ENCODE measurements at regions not wholly inside any gene's neighbourhood (a gene's known extent, or its start where the extent isn't known, plus 50 kb on each side); places are given as distances from the start of the nearest gene placed in this dataset.

- Mint-ChIP-seq H3K27ac (peak overlapping the region; percentile 93 to 96), H3K36me3 (ENCODE audit: insufficient read depth) (peaks cover 87% of the 10 kb centered on the region), H3K9me3 (no peaks in the 10 kb centered on the region), H3K27me3 (no peaks in the 10 kb centered on the region), H3K4me3 (peak overlapping the region in 1 of 2 donors; percentile 27), H3K4me1 (ENCODE audit: low read depth in 2 of 2) (peaks cover 44 to 56% of the 10 kb centered on the region in 2 donors)
- ATAC-seq (replicated peaks), result no peak
- DNase-seq, result no peak
Observed at GRCh38 chr7:130962109-130962508, 228.1 kb upstream of the KLF14 start.

GRCh38 chr7:130963339-130963738, 229.3 kb upstream of the KLF14 start:
- ATAC-seq (replicated peaks) (no peak), DNase-seq (no peak)
- H3K4me1 Mint-ChIP-seq (ENCODE audit: low read depth in 2 of 2), result peaks cover 40 to 55% of the 10 kb centered on the region in 2 donors
- H3K27me3 Mint-ChIP-seq, result no peaks in the 10 kb centered on the region
- H3K36me3 Mint-ChIP-seq (ENCODE audit: insufficient read depth), result peaks cover 89% of the 10 kb centered on the region
- peak overlapping the region; percentile 23 to 96 for H3K27ac Mint-ChIP-seq
- H3K9me3 Mint-ChIP-seq, result no peaks in the 10 kb centered on the region
- no peak overlapping the region for H3K4me3 Mint-ChIP-seq

- DNase-seq, result no peak
- no peaks in the 10 kb centered on the region for H3K27me3 Mint-ChIP-seq
- no peaks in the 10 kb centered on the region for H3K9me3 Mint-ChIP-seq
- H3K36me3 Mint-ChIP-seq (ENCODE audit: insufficient read depth), result peaks cover 76% of the 10 kb centered on the region
- H3K27ac Mint-ChIP-seq, result peak overlapping the region in 1 of 2 donors; percentile 86
- no peak overlapping the region for H3K4me3 Mint-ChIP-seq
- peaks cover 35 to 56% of the 10 kb centered on the region in 2 donors for H3K4me1 Mint-ChIP-seq (ENCODE audit: low read depth in 2 of 2)
- no peak for ATAC-seq (replicated peaks)
Observed at GRCh38 chr7:130965515-130965914, 231.5 kb upstream of the KLF14 start.

GRCh38 chr7:130966246-130967009, 232.4 kb upstream of the KLF14 start:
- peak overlapping the region in 1 of 2 donors; percentile 42 for H3K4me3 Mint-ChIP-seq
- ATAC-seq (replicated peaks) (no peak), DNase-seq (no peak)
- peaks cover 39 to 56% of the 10 kb centered on the region in 2 donors for H3K4me1 Mint-ChIP-seq (ENCODE audit: low read depth in 2 of 2)
- H3K36me3 Mint-ChIP-seq (ENCODE audit: insufficient read depth), result peaks cover 76% of the 10 kb centered on the region
- no peaks in the 10 kb centered on the region for H3K9me3 Mint-ChIP-seq
- H3K27ac Mint-ChIP-seq, result peak overlapping the region; percentile 69 to 86
- no peaks in the 10 kb centered on the region for H3K27me3 Mint-ChIP-seq

GRCh38 chr7:130970196-130970595, 236.2 kb upstream of the KLF14 start:
- Mint-ChIP-seq H3K36me3 (ENCODE audit: insufficient read depth) (peaks cover 62% of the 10 kb centered on the region), H3K9me3 (no peaks in the 10 kb centered on the region), H3K4me3 (peak overlapping the region; percentile 30 to 65), H3K27me3 (no peaks in the 10 kb centered on the region), H3K27ac (peak overlapping the region; percentile 9 to 92), H3K4me1 (ENCODE audit: low read depth in 2 of 2) (peaks cover 44 to 66% of the 10 kb centered on the region in 2 donors)
- ATAC-seq (replicated peaks) (no peak), DNase-seq (no peak)

- ATAC-seq (replicated peaks) (no peak), DNase-seq (no peak)
- H3K9me3 Mint-ChIP-seq, result no peaks in the 10 kb centered on the region
- H3K4me3 Mint-ChIP-seq, result peak overlapping the region; percentile 32 to 65
- no peaks in the 10 kb centered on the region for H3K27me3 Mint-ChIP-seq
- peaks cover 49 to 71% of the 10 kb centered on the region in 2 donors for H3K4me1 Mint-ChIP-seq (ENCODE audit: low read depth in 2 of 2)
- H3K27ac Mint-ChIP-seq, result peak overlapping the region; percentile 9 to 92
- peaks cover 64% of the 10 kb centered on the region for H3K36me3 Mint-ChIP-seq (ENCODE audit: insufficient read depth)
Observed at GRCh38 chr7:130970696-130971095, 236.7 kb upstream of the KLF14 start.

- ATAC-seq (replicated peaks) (peak; percentile 67), DNase-seq (no peak)
- H3K27me3 Mint-ChIP-seq, result no peaks in the 10 kb centered on the region
- no peaks in the 10 kb centered on the region for H3K9me3 Mint-ChIP-seq
- peak overlapping the region; percentile 32 to 65 for H3K4me3 Mint-ChIP-seq
- H3K27ac Mint-ChIP-seq, result peak overlapping the region; percentile 9 to 85
- peaks cover 51 to 73% of the 10 kb centered on the region in 2 donors for H3K4me1 Mint-ChIP-seq (ENCODE audit: low read depth in 2 of 2)
- H3K36me3 Mint-ChIP-seq (ENCODE audit: insufficient read depth), result peaks cover 59% of the 10 kb centered on the region
Observed at GRCh38 chr7:130971297-130971696, 237.3 kb upstream of the KLF14 start.

- Mint-ChIP-seq H3K36me3 (ENCODE audit: insufficient read depth) (peaks cover 56% of the 10 kb centered on the region), H3K27ac (peak overlapping the region in 1 of 2 donors; percentile 9), H3K4me3 (no peak overlapping the region), H3K27me3 (no peaks in the 10 kb centered on the region), H3K4me1 (ENCODE audit: low read depth in 2 of 2) (peaks cover 49 to 68% of the 10 kb centered on the region in 2 donors), H3K9me3 (no peaks in the 10 kb centered on the region)
- DNase-seq (no peak), ATAC-seq (replicated peaks) (no peak)
Observed at GRCh38 chr7:130972201-130972600, 238.2 kb upstream of the KLF14 start.

- Mint-ChIP-seq H3K27me3 (no peaks in the 10 kb centered on the region), H3K4me1 (ENCODE audit: low read depth in 2 of 2) (peaks cover 42 to 58% of the 10 kb centered on the region in 2 donors), H3K9me3 (no peaks in the 10 kb centered on the region), H3K36me3 (ENCODE audit: insufficient read depth) (peaks cover 46% of the 10 kb centered on the region), H3K27ac (peak overlapping the region in 1 of 2 donors; percentile 17), H3K4me3 (peak overlapping the region in 1 of 2 donors; percentile 23)
- ATAC-seq (replicated peaks), result no peak
- no peak for DNase-seq
Observed at GRCh38 chr7:130973637-130974036, 239.6 kb upstream of the KLF14 start.

- no peak for ATAC-seq (replicated peaks)
- DNase-seq, result no peak
- Mint-ChIP-seq H3K4me1 (ENCODE audit: low read depth in 2 of 2) (peaks cover 42 to 55% of the 10 kb centered on the region in 2 donors), H3K36me3 (ENCODE audit: insufficient read depth) (peaks cover 45% of the 10 kb centered on the region), H3K27me3 (no peaks in the 10 kb centered on the region), H3K9me3 (no peaks in the 10 kb centered on the region), H3K27ac (peak overlapping the region; percentile 17 to 72), H3K4me3 (peak overlapping the region in 1 of 2 donors; percentile 23)
Observed at GRCh38 chr7:130974169-130974568, 240.2 kb upstream of the KLF14 start.

GRCh38 chr7:130974794-130975193, 240.8 kb upstream of the KLF14 start:
- Mint-ChIP-seq H3K27ac (peak overlapping the region; percentile 17 to 72), H3K4me1 (ENCODE audit: low read depth in 2 of 2) (peaks cover 45 to 60% of the 10 kb centered on the region in 2 donors), H3K9me3 (no peaks in the 10 kb centered on the region), H3K27me3 (no peaks in the 10 kb centered on the region), H3K4me3 (no peak overlapping the region), H3K36me3 (ENCODE audit: insufficient read depth) (peaks cover 50% of the 10 kb centered on the region)
- DNase-seq (no peak), ATAC-seq (replicated peaks) (no peak)

- peaks cover 51% of the 10 kb centered on the region for H3K36me3 Mint-ChIP-seq (ENCODE audit: insufficient read depth)
- H3K27ac Mint-ChIP-seq, result peak overlapping the region; percentile 7 to 72
- peaks cover 42 to 57% of the 10 kb centered on the region in 2 donors for H3K4me1 Mint-ChIP-seq (ENCODE audit: low read depth in 2 of 2)
- peak overlapping the region in 1 of 2 donors; percentile 29 for H3K4me3 Mint-ChIP-seq
- DNase-seq (no peak), ATAC-seq (replicated peaks) (no peak)
- no peaks in the 10 kb centered on the region for H3K9me3 Mint-ChIP-seq
- H3K27me3 Mint-ChIP-seq, result no peaks in the 10 kb centered on the region
Observed at GRCh38 chr7:130975731-130976130, 241.7 kb upstream of the KLF14 start.

GRCh38 chr7:130982160-130982638, 248.2 kb upstream of the KLF14 start:
- H3K9me3 Mint-ChIP-seq, result no peaks in the 10 kb centered on the region
- no peak overlapping the region for H3K27ac Mint-ChIP-seq
- H3K36me3 Mint-ChIP-seq (ENCODE audit: insufficient read depth), result peaks cover 46% of the 10 kb centered on the region
- no peak overlapping the region for H3K4me3 Mint-ChIP-seq
- DNase-seq, result peak in 1 of 3 experiments; percentile 29
- H3K4me1 Mint-ChIP-seq (ENCODE audit: low read depth in 2 of 2), result peaks cover 36 to 49% of the 10 kb centered on the region in 2 donors
- no peaks in the 10 kb centered on the region for H3K27me3 Mint-ChIP-seq
- ATAC-seq (replicated peaks), result peak; percentile 64

- peaks cover 40 to 54% of the 10 kb centered on the region in 2 donors for H3K4me1 Mint-ChIP-seq (ENCODE audit: low read depth in 2 of 2)
- no peak overlapping the region for H3K4me3 Mint-ChIP-seq
- no peak overlapping the region for H3K27ac Mint-ChIP-seq
- no peak for DNase-seq
- peaks cover 49% of the 10 kb centered on the region for H3K36me3 Mint-ChIP-seq (ENCODE audit: insufficient read depth)
- H3K27me3 Mint-ChIP-seq, result no peaks in the 10 kb centered on the region
- ATAC-seq (replicated peaks), result peak; percentile 35
- H3K9me3 Mint-ChIP-seq, result no peaks in the 10 kb centered on the region
Observed at GRCh38 chr7:130982651-130983050, 248.6 kb upstream of the KLF14 start.
